ENCODE measurements at regions not wholly inside any gene's neighbourhood (a gene's known extent, or its start where the extent isn't known, plus 50 kb on each side); places are given as distances from the start of the nearest gene placed in this dataset.

DNA sequence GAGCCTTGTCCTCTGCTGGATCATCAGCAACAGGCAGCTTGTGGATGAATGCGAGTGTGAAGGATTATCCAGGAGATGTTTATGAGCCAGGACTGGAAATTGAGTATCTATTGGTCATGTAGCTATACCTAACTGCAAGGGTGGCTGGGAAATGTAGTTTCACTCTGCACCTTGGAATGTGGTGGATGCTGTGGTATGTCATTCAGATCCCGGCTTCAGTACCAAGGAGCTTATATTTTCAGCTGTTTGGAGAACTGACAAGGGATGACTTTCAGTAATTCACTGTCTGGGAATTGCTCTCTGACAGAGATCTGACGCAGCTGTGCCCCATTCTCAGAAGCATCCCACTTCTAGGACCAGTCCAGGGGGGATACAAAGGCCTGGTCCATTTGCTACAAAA, 792.3 kb upstream of the NOVA1 start:
- ATAC-seq (no peak), DNase-seq (no peak)
- intact Hi-C loops (cut with micrococcal nuclease): no loop called here

DNA sequence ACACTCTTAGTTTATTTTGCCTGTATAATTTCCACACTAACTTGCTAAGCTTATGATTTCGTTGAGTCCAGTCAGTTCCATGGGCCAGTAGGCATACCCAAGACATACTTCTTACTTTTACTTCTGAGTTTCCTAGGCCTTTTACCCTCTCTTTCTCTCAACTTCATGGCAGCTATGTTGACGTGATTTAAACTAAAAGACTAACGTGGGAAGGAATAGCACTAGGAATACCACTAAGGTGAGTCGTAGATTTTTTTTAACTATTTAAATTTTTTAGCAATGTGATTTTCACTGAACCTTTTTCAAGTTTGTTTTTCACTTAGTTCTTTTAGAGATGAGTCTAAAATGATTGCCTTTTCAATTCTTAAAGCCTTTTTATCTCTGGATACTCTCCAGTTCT, 793.5 kb upstream of the NOVA1 start:
- DNase-seq (no peak), ATAC-seq (no peak)
- intact Hi-C loops (cut with micrococcal nuclease): no loop called here

DNA sequence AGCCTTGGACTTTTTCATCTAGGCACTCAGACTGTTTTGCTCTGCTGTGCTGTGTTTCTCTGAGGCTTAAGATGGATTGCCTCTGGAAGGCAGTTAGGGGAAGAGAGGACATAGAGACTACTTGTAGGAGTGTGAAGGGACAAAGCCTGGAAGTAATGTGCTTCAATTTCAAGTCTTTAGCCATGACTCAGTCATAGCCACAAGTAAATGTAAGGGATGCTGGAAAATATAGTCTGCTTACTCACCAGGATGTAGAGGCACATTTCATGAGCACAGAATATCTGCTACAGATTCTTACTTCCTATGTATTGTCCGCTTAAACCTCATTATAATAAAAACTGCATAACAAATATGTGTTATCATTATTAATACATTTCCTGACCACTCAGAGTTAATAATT, 794.3 kb upstream of the NOVA1 start:
- no peak for ATAC-seq
- intact Hi-C loops (cut with micrococcal nuclease): no loop called here

DNA sequence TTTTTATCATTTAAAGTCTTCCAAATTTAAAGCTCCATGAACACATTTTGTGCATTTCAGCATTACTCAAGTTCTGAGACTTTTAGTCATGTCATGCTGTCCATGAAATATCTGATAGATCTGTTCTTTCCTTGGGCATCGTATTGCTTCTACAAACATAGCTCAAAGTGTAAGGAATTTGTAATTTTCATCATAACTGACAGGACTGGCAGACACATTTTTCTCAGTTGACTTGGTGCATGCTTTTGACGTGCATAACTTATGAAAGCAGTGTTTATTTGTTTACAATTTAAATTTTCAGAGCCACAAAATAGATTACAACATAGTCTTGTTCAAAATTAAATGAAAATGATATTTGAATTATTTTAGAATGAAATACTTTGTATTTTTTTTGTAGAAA, 812.1 kb upstream of the NOVA1 start:
- ATAC-seq (no peak), DNase-seq (no peak)
- intact Hi-C loops (cut with micrococcal nuclease): no loop called here

More for the DNA sequence above, 794.3 kb upstream of the NOVA1 start:
- DNase-seq: no peak

DNA sequence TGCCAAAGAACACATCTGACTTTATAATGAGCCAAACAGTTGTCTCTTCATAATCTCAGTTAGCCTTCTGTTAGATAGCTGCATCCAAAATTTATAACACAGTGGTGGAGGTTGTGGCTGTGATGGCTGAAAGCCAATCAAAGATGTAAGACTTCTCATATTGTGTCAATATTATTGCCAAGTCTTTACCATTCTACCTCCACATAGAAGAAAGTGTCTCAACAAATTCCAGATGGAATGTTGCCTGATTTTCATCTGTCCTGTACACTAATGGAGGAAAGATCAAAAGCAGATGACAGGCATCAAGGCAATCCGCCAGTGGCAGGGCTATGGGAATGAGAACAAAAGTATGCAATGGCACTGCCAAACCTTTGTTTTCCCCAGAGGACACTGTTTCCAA, 813.1 kb upstream of the NOVA1 start:
- DNase-seq (no peak), ATAC-seq (no peak)
- intact Hi-C loops (cut with micrococcal nuclease): no loop called here

DNA sequence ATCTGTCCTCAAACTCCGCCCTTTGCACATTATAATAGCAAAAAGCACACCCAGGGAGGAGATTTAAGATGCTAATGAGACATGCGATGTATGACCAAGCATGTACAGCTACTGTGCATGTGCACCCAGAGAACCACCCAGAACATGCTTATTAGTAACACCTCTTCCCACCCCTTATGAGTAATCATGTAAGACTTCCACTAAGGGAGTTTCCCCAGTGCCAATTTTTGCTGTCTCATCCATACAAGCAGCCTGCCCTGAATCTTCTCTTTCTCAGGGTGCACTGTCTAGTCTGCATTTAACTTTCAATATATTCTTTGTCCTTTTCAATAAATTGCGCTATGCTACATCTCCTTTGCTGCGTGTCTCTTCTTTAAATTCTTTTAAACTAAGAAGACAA, 830.0 kb upstream of the NOVA1 start:
- no peak for DNase-seq
- ATAC-seq: no peak
- intact Hi-C loops (cut with micrococcal nuclease): no loop called here

DNA sequence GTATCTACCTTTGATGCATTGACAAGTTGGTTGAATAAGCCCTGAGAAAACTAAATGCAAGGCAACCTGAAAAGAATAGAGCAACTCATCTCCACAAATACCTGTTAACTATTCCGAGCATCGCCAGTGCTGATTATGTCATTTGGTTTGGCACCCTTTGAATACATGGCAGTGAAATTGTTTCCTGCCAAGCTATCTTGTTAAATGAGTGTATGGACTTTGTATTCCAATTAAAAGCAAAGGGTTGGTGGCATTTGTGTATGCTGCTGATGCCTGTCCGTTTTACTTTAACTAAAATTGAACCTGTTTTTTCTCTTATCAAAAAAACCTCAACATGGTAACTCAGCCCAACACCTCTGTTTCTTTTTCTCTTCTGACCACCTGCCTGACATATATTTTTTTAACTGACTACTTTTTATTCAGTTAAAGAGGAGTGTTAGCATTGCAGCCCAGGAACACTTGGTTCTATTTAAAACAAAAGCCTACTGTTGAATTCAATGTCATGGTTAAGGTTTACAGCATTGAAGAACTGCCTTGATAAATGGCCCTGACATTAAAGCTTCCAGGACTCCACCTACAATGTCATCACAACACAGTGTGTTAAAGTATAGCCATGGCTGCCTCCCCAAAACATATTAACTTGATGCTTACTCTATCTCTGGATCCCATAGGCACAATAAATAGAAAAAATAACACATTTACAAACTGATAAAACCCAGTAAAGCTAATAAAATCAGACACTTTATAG, 838.3 kb upstream of the NOVA1 start:
- intact Hi-C loops (cut with micrococcal nuclease): no loop called here
- DNase-seq (no peak), ATAC-seq (no peak)

DNA sequence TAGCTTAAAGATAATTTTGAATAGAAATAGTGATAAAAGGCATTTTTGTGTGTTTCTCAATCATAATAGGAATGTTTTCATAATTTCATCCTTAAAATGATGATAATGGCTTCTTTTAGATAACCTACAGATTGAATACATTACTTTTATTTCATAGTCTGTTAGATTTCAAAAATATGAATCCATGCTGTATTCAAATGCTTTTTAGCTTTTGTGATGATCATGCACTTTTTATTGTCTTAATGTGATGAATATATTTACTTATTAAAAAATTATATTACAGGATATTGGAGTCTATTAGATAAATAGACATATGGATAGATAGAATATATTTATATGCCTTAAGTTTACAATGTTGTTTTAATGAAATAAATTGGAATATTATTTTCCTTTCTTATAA, 886.8 kb upstream of the NOVA1 start:
- intact Hi-C loops (cut with micrococcal nuclease): no loop called here
- no peak for DNase-seq
- ATAC-seq: no peak

DNA sequence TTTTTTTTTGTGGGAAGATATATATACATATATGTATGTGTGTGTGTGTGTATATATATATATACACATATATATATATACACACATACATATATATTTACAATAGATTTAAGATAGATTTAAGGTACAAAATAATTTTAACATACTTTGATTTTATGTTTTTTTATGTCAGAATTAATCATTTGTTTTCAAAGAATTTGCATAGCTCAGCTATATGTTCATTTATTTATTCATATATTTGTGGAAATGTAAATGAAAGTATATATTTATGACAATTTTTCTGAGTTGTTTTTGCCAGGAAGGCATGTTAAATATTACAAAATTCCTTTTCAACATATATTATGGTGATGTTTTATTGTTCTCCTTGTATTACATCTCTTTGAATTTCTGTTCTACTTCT, 887.4 kb upstream of the NOVA1 start:
- no peak for ATAC-seq
- DNase-seq: no peak
- intact Hi-C loops (cut with micrococcal nuclease): no loop called here

DNA sequence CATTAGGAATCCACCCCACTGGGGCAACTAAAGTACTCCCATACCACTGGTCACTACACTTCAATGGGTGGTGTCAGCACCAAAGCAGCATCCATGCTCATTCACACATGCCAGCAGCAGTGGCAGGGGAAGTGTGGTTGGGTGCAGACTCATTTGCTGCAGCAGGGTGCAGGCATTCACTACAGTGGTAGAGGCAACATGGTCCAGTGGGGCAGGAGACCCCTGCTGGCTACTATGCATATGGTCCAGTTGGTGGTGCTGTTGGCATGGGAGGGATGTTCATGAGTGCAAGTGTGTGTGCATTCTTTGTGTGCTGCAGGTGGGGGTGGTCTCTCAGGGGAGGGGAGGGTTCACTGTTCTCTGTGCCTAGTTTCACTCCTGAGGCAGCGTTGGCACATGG, 908.4 kb upstream of the NOVA1 start:
- no peak for ATAC-seq
- DNase-seq: no peak
- intact Hi-C loops (cut with micrococcal nuclease): no loop called here

DNA sequence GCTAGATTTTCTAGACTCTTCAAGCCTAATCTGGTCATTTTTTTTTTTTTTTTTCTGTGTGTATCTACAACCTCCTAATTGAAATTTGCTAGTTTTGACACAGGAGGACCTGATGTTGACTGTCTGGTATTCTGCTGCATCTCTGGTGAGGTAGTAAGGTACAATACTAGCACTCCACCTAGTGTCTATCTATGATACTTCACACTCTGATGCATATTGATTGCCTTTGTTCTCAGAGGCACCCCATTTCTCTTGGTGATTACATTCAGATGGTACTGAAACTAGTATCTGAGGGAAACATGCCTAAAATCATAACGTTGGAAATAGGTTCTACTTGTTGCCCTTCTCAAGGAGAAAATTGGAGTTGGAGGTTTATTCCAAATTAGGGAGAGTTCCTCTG, 930.5 kb upstream of the NOVA1 start:
- ATAC-seq (no peak), DNase-seq (no peak)
- intact Hi-C loops (cut with micrococcal nuclease): no loop called here

DNA sequence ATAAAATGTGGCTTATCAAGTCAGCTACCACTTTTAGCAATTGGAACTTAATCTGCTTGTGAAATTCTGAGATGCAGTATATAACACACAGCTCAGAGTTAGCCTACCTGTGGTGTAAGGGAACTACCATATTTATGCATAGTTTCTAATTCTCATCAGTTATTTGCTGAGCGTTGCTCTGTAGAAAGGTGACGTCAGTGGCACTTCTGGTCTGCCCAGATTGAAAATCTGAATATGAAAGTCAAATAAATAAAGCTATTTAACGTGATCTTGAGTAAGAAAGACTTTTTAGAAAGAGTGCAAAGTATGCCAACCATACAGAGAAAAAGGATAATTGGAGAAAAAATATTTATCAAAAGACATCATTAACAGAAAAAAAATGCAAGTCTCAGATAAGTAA, 938.9 kb upstream of the NOVA1 start:
- intact Hi-C loops (cut with micrococcal nuclease): no loop called here
- no peak for DNase-seq
- ATAC-seq: no peak

DNA sequence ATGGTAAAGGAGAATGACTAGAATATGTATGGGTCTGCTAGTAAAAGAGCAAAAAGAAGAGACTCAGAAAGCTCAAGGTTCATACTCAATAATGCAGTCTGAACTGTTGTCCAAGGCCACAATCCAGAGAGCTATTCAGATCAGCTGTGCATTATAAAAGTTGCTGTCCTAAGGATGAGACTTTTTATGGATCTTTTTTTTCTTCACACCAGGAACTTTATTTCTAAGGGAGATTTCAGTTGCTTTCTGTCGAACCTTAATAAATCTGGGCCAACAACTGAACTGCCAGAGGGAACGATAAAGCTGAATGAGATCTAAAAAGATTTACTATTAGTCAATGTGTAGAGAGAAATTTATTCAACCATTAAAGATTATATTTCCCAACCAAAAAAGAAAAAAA, 948.3 kb upstream of the NOVA1 start:
- DNase-seq: no peak
- intact Hi-C loops (cut with micrococcal nuclease): no loop called here
- ATAC-seq: no peak

DNA sequence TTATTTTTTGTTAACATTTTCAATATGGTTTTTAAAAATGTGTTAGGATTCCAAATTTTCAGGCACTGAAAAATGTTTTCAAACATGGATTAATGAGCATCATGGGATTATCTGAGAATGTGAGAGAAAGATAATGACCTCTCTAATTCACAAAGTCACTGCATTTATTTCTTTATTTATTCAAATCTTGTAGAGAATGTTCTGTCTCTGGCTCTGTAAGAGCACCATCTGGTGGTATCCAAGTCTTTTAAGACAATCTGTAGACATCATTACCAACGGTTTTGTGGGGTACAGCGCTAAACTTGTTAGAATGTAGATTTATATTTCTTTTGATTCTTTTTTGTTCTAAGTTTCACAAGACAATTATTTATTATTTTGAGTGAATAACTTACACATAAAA, 956.0 kb upstream of the NOVA1 start:
- intact Hi-C loops (cut with micrococcal nuclease): no loop called here
- DNase-seq (no peak), ATAC-seq (no peak)

DNA sequence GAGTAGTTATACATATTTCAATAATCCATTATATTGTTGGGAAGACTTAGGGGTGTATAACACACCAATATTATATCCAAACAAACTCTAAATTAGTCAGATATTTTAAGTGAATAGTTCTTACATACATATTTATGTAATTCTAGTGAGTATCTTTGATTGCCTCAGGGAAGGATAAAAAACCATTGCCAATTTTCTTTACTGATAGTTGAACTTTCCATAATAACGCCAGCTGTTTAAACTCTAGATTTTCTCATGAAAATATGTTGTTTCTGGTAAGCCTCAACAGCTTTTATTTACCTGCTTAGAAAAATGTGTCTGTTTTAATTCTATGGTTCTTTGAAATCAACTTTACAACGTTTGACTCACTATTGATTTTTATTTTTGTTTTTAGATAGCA, 959.6 kb upstream of the NOVA1 start:
- intact Hi-C loops (cut with micrococcal nuclease): no loop called here
- DNase-seq (no peak), ATAC-seq (no peak)

DNA sequence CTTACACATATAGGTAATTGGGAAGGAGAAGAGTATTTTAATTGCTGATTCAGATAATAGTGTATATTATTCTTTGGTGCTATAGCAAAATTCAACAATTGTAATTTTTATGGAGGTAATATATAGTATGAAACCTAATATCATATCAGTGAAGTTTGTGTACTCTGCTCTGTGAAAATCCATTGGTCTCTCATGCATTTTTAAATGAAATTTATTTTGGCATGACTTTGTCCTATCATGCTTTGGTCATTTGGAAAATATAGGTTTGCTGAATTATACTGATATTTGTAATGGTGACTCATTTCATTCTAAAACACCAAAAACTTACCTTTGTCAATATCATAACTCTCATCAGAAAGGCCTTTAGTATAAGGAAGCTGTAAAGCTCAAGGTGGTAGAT, 962.0 kb upstream of the NOVA1 start:
- intact Hi-C loops (cut with micrococcal nuclease): no loop called here
- DNase-seq (no peak), ATAC-seq (no peak)

DNA sequence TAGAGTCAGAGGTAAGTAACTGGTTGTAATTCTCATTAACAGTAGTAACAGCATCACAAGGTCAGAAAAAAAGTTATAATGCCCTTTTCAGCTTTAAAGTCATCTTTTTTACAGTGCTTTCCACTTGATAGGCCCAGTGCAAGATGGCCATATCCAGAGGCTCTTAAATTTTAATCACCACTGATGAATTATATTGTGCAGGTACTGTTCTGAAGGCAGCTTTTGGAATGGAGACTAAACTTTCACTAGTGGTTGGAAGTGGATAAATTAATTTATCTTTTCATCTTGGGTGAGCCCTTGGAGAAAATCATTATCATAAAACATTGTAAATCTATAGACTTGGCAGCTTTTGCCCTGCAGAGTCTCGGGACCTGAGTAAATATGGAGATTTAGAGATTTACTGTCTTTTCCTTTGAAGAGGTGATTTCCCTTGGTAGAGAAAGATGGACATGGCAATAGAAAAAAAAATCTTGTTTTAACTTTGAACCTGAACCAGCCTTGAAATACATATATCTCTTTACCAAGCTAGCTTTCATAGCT, 969.1 kb upstream of the NOVA1 start:
- no peak for ATAC-seq
- DNase-seq: no peak
- intact Hi-C loops (cut with micrococcal nuclease): no loop called here

DNA sequence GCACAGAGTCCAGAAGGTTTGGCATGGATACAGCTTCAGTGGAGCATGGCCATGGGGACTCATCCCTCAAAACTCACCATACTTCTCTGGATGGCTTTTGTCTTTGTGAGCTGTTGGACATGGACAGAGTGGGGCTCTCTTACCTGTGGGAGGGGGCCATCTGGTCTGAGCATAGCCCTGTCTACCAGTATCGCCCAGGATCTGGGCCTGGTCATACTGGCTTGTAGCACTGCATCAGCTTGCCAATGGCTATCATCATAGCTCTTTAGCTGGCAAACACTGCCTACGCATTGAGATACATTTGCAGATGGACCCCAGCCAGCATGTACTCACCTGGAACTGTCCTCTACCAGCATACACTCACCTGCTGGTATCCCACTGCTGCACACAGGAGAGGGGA, 975.2 kb upstream of the NOVA1 start:
- no peak for DNase-seq
- no peak for ATAC-seq
- intact Hi-C loops (cut with micrococcal nuclease): no loop called here

DNA sequence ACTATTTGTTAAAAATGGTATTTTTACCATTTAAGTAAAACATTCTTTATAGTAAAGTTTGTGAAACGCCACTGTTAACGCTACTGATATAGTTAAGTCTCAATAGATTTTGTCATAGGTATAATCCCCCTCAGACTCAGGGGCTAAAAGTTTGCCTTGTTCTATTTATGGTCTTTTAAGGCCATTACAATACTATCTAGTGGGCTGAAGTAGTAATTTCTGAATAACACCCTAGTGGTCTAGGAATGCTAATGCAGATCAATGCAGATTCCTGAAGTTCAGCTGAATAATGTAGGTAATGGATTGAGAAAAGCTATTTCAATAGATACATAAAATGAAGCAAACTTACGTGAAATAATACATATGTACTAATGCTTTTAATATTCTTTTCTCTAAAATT, 989.3 kb upstream of the NOVA1 start:
- ATAC-seq: no peak
- DNase-seq: no peak
- intact Hi-C loops (cut with micrococcal nuclease): no loop called here

DNA sequence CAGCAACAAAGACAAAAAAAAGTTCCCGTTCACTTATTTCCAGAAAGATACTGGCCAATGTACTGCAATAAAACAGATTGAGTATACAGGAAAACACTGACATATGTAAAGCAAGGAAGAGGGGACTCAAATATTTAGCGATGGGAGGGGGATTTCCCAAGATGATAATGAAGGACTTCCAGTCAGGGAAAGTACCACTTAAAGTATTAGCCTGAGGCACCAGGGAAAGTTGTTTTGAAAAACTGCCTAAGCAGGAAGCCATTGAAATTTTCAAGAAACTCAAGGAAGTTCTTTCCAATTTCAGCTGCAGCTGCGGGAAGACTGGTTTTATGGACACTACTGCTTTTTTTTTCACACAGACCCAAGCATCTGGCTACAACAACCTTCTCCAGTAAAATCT, 1007.4 kb upstream of the NOVA1 start:
- ATAC-seq (no peak), DNase-seq (no peak)
- intact Hi-C loops (cut with micrococcal nuclease): no loop called here

DNA sequence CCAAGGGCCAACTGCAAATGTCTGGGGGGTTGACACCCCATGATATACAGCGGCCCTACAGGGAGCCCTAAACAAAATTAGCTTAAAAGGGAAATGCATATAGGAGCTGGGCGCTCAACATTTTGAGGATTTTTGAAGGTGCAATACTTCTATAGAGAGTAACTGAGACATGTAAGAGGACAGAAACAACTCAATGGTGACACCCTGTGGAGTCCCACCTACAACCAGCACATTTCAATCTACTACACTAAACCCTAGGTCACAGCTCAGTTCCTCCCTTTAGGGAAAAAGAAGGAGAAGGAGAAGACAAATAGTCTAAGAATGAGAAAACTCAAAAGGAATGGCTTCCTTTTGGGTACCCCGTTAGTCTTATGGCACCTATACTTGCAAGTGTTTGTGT, 1010.5 kb upstream of the NOVA1 start:
- intact Hi-C loops (cut with micrococcal nuclease): no loop called here
- DNase-seq (no peak), ATAC-seq (no peak)

DNA sequence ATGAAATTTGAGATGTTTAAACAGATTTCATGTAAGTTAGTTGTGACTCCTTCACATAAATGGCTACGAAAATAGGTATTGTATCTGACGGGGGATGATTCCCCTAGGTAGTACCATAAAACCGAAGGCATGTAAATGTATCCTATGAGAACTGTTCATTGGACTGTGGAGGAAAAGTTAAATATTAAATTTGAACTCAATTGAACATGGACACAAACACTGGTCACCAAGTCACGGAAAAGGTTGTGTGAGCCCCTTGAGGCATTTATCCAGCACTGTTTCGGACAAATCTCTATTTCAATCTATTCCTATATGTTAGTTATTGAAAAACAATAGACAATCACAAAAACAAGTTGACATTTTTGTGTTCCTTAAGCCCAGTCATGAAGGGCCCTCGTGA, 1014.3 kb upstream of the NOVA1 start:
- intact Hi-C loops (cut with micrococcal nuclease): no loop called here
- ATAC-seq (no peak), DNase-seq (no peak)
